ENCODE measurements at regions not wholly inside any gene's neighbourhood (a gene's known extent, or its start where the extent isn't known, plus 50 kb on each side); places are given as distances from the start of the nearest gene placed in this dataset.

DNA sequence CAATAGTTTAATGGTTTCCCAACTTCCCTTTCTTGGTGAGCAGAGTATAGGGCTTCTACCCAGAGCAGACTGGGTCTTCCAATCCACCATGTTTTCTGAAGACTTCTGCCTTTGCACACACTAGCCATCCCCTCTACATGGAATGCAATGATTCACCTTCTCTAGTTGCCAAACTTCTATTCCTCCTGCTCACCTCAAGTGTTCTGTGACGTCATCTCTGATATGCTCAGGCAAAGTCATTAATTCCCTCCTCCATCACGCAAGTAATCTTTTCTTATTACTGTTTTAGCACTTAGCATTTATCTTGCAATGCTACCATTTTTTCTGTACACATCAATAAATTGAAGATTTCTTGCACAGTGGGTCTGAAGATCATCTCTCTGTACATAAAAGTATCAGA lies 174.2 kb downstream of the RBM26 start:
- Histone ChIP-seq H3K27ac (ENCODE audit: low read depth, low read length) (no peak overlapping the region), H3K9ac (ENCODE audit: low read length) (no peak overlapping the region), H3K27me3 (ENCODE audit: low read length) (no peaks in the 10 kb centered on the region), H2AFZ (ENCODE audit: low read depth, low read length, severe bottlenecking) (no peak overlapping the region), H3K9me3 (ENCODE audit: insufficient read depth, low read length) (no peaks in the 10 kb centered on the region), H3K79me2 (ENCODE audit: insufficient read depth, low read length) (no peaks in the 10 kb centered on the region), H4K20me1 (ENCODE audit: low read depth, low read length) (no peaks in the 10 kb centered on the region), H3K4me2 (ENCODE audit: low read depth, low read length, poor library complexity, severe bottlenecking) (no peak overlapping the region), H3K36me3 (ENCODE audit: low read length) (no peaks in the 10 kb centered on the region), H3K4me3 (ENCODE audit: insufficient read depth, low read length, poor library complexity, severe bottlenecking) (no peak overlapping the region), H3F3A (ENCODE audit: insufficient read depth) (no peaks in the 10 kb centered on the region), H3K9me2 (replicated peaks; ENCODE audit: insufficient read depth, low read length) (no peaks in the 10 kb centered on the region)
- TF ChIP-seq, protein P1, sequence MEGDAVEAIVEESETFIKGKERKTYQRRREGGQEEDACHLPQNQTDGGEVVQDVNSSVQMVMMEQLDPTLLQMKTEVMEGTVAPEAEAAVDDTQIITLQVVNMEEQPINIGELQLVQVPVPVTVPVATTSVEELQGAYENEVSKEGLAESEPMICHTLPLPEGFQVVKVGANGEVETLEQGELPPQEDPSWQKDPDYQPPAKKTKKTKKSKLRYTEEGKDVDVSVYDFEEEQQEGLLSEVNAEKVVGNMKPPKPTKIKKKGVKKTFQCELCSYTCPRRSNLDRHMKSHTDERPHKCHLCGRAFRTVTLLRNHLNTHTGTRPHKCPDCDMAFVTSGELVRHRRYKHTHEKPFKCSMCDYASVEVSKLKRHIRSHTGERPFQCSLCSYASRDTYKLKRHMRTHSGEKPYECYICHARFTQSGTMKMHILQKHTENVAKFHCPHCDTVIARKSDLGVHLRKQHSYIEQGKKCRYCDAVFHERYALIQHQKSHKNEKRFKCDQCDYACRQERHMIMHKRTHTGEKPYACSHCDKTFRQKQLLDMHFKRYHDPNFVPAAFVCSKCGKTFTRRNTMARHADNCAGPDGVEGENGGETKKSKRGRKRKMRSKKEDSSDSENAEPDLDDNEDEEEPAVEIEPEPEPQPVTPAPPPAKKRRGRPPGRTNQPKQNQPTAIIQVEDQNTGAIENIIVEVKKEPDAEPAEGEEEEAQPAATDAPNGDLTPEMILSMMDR (IDR thresholded peaks at IDR 0.05; ENCODE audit: insufficient read depth, low read length, poor library complexity, severe bottlenecking) = no peak
- no peak for TF ChIP-seq EZH2phosphoT487 (conservative IDR thresholded peaks at IDR 0.05; ENCODE audit: low read length)

GRCh38 chr13:79229761-79230160 lies 176.3 kb downstream of the RBM26 start:
- Histone ChIP-seq H3F3A (ENCODE audit: insufficient read depth) (no peaks in the 10 kb centered on the region), H3K9ac (ENCODE audit: low read length) (no peak overlapping the region), H3K9me2 (replicated peaks; ENCODE audit: insufficient read depth, low read length) (no peaks in the 10 kb centered on the region), H2AFZ (ENCODE audit: low read depth, low read length, severe bottlenecking) (no peak overlapping the region), H3K4me2 (ENCODE audit: low read depth, low read length, poor library complexity, severe bottlenecking) (no peak overlapping the region), H3K27me3 (ENCODE audit: low read length) (no peaks in the 10 kb centered on the region), H3K4me3 (ENCODE audit: insufficient read depth, low read length, poor library complexity, severe bottlenecking) (no peak overlapping the region), H3K27ac (ENCODE audit: low read depth, low read length) (no peak overlapping the region), H3K9me3 (ENCODE audit: insufficient read depth, low read length) (no peaks in the 10 kb centered on the region), H3K79me2 (ENCODE audit: insufficient read depth, low read length) (no peaks in the 10 kb centered on the region), H4K20me1 (ENCODE audit: low read depth, low read length) (no peaks in the 10 kb centered on the region), H3K36me3 (ENCODE audit: low read length) (no peaks in the 10 kb centered on the region)
- TF ChIP-seq, protein P1 (IDR thresholded peaks at IDR 0.05; ENCODE audit: insufficient read depth, low read length, poor library complexity, severe bottlenecking) = no peak
- no peak for TF ChIP-seq EZH2phosphoT487 (conservative IDR thresholded peaks at IDR 0.05; ENCODE audit: low read length)

- H4K20me1 ChIP-seq (ENCODE audit: low read depth, low read length) = no peaks in the 10 kb centered on the region
- H3K9me3 ChIP-seq (ENCODE audit: insufficient read depth, low read length) = no peaks in the 10 kb centered on the region
- H3K27me3 ChIP-seq (ENCODE audit: low read length) = no peaks in the 10 kb centered on the region
- no peak overlapping the region for H3K9ac ChIP-seq (ENCODE audit: low read length)
- H3F3A ChIP-seq (ENCODE audit: insufficient read depth) = no peaks in the 10 kb centered on the region
- H3K4me2 ChIP-seq (ENCODE audit: low read depth, low read length, poor library complexity, severe bottlenecking) = no peak overlapping the region
- H3K4me3 ChIP-seq (ENCODE audit: insufficient read depth, low read length, poor library complexity, severe bottlenecking) = no peak overlapping the region
- no peak overlapping the region for H2AFZ ChIP-seq (ENCODE audit: low read depth, low read length, severe bottlenecking)
- H3K9me2 ChIP-seq (replicated peaks; ENCODE audit: insufficient read depth, low read length) = no peaks in the 10 kb centered on the region
- TF ChIP-seq, protein P1 (IDR thresholded peaks at IDR 0.05; ENCODE audit: insufficient read depth, low read length, poor library complexity, severe bottlenecking) = no peak
- TF ChIP-seq EZH2phosphoT487 (conservative IDR thresholded peaks at IDR 0.05; ENCODE audit: low read length) = no peak
- no peaks in the 10 kb centered on the region for H3K36me3 ChIP-seq (ENCODE audit: low read length)
- no peak overlapping the region for H3K27ac ChIP-seq (ENCODE audit: low read depth, low read length)
- no peaks in the 10 kb centered on the region for H3K79me2 ChIP-seq (ENCODE audit: insufficient read depth, low read length)
Measured at GRCh38 chr13:79228972-79229371, 177.1 kb downstream of the RBM26 start.
